Esophagus muscularis mucosa (tissue), 4 donors: ENCODE measurements at regions not wholly inside any gene's neighbourhood (a gene's known extent, or its start where the extent isn't known, plus 50 kb on each side); places are given as distances from the start of the nearest gene placed in this dataset.
"Not testable (repeated sequence)": the region's sequence is repeated elsewhere in the genome, so short reads cannot be mapped to it uniquely, and the experiment has no call there.

ENCODE experiments used
- DNase-seq: peaks from one replicate; pipeline ENCODE4 v3.0.0-alpha.2; 2017; ENCODE audit errors: extremely low spot score
- H3K27ac ChIP-seq, 4 donors: fragments of 200-600 bp; sonication (generic); replicated peaks in 1 of 4; 1 replicate in 3 of 4; 2 replicates in 1 of 4; pipeline ENCODE4 v1.5.1; 2016 to 2019; ENCODE audit warnings: mild to moderate bottlenecking in 1 of 4
- H3K27me3 ChIP-seq, 4 donors: fragments of 200-600 bp; sonication (generic); one replicate each; pipeline versions ENCODE4 v1.5.1 to v1.6.0; 2016 to 2019
- H3K36me3 ChIP-seq, 4 donors: fragments of 200-600 bp; sonication (generic); one replicate each; pipeline ENCODE4 v1.5.1; 2016 to 2019
- H3K4me1 ChIP-seq, 4 donors: fragments of 200-600 bp; sonication (generic); one replicate each; pipeline ENCODE4 v1.5.1; 2016 to 2019
- H3K4me3 ChIP-seq, 4 donors: fragments of 200-600 bp; sonication (generic); 1 replicate in 2 of 4; 2 replicates in 2 of 4; pipeline ENCODE4 v1.5.1; 2016 to 2019; ENCODE audit warnings: mild to moderate bottlenecking in 4 of 4, moderate library complexity in 1 of 4
- H3K9me3 ChIP-seq, 4 donors: fragments of 200-600 bp; sonication (generic); 1 replicate in 3 of 4; 2 replicates in 1 of 4; pipeline ENCODE4 v1.5.1; 2016 to 2019
- EP300 ChIP-seq: sonication (generic); formaldehyde crosslinking; IDR thresholded peaks from one replicate; pipeline ENCODE4 v1.6.1; 2017; ENCODE audit warnings: antibody characterized with exemption
- POLR2A ChIP-seq: fragments of 450-650 bp; IDR thresholded peaks from one replicate; pipeline ENCODE4 v1.6.1; 2017; ENCODE audit warnings: antibody characterized with exemption, moderate library complexity, mild to moderate bottlenecking, low read depth
- POLR2AphosphoS5 ChIP-seq, 2 donors: sonication (generic); formaldehyde crosslinking; IDR thresholded peaks; one replicate each; pipeline ENCODE4 v1.6.1; 2017; ENCODE audit warnings: antibody characterized with exemption in 2 of 2
- WGBS: methylation state at CpG from one replicate; pipeline ENCODE4 v1.1.5; 2018; 5-methylcytosine and 5-hydroxymethylcytosine counted together
- intact Hi-C: fragments of 100-400 bp; cut with DNase I; formaldehyde crosslinking; loops from one replicate; pipeline ENCODE4 v1.15.1; 2023
- TF ChIP-seq, protein P1 (sequence below), 3 experiments: fragments of 200-600 bp in 2 of 3; fragments of 450-650 bp in 1 of 3; sonication (generic) in 2 of 3; IDR thresholded peaks; one replicate each; pipeline ENCODE4 v1.5.1; 2017 to 2019; ENCODE audit warnings: antibody characterized with exemption in 3 of 3, mild to moderate bottlenecking in 2 of 3, moderate library complexity in 1 of 3

- TF ChIP-seq POLR2A, result no peak
- no peak for TF ChIP-seq POLR2AphosphoS5 (IDR thresholded peaks at IDR 0.05)
- TF ChIP-seq, protein P1, sequence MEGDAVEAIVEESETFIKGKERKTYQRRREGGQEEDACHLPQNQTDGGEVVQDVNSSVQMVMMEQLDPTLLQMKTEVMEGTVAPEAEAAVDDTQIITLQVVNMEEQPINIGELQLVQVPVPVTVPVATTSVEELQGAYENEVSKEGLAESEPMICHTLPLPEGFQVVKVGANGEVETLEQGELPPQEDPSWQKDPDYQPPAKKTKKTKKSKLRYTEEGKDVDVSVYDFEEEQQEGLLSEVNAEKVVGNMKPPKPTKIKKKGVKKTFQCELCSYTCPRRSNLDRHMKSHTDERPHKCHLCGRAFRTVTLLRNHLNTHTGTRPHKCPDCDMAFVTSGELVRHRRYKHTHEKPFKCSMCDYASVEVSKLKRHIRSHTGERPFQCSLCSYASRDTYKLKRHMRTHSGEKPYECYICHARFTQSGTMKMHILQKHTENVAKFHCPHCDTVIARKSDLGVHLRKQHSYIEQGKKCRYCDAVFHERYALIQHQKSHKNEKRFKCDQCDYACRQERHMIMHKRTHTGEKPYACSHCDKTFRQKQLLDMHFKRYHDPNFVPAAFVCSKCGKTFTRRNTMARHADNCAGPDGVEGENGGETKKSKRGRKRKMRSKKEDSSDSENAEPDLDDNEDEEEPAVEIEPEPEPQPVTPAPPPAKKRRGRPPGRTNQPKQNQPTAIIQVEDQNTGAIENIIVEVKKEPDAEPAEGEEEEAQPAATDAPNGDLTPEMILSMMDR (IDR thresholded peaks at IDR 0.05), result no peak
- TF ChIP-seq EP300, result no peak
Measured at GRCh38 chr12:131340616-131341210, 370.2 kb upstream of the SFSWAP start.

DNA sequence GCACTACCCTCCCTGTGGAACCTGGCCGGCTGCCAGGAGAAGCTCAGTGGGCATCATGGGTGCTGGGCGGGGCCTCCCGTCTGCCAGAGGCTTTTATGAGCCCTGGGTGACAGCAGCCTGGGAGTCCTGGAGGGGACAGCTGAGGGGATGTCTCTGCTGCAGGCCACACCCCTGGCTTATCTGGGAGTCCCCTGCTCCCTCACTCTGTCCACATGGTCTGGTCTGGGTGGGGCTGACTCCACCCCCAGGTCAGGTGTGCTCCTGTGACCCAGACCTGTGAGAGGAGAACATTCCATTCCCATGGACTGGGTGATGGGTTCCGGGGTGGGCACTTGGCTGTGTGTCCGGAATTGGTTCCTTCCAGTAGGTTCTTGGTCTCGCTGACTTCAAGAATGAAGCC is 369.3 kb upstream of the SFSWAP start:
- intact Hi-C loops, H3K9me3 ChIP-seq, H3K4me1 ChIP-seq, H3K36me3 ChIP-seq, H3K27ac ChIP-seq, H3K4me3 ChIP-seq: not testable (repeated sequence)
- no CpG with 5 or more reads among the region's 6 CpGs for WGBS
- H3K27me3 ChIP-seq, result peaks cover 0 to 16% (median 0%) of the 10 kb centered on the region in 4 donors
- peak; percentile 37 for DNase-seq

More at GRCh38 chr12:131340616-131341210, 370.2 kb upstream of the SFSWAP start:
- intact Hi-C loops, result no loop called here
- H3K4me1 ChIP-seq, result no peaks in the 10 kb centered on the region
- no peak overlapping the region for H3K27ac ChIP-seq
- peak; percentile 80 for DNase-seq
- H3K4me3 ChIP-seq, result no peak overlapping the region
- peaks cover 0 to 8% (median 0%) of the 10 kb centered on the region in 4 donors for H3K27me3 ChIP-seq
- H3K36me3 ChIP-seq, result no peaks in the 10 kb centered on the region
- H3K9me3 ChIP-seq, result no peaks in the 10 kb centered on the region
- 84% methylated on average over 11 of the region's 13 CpGs for WGBS

DNA sequence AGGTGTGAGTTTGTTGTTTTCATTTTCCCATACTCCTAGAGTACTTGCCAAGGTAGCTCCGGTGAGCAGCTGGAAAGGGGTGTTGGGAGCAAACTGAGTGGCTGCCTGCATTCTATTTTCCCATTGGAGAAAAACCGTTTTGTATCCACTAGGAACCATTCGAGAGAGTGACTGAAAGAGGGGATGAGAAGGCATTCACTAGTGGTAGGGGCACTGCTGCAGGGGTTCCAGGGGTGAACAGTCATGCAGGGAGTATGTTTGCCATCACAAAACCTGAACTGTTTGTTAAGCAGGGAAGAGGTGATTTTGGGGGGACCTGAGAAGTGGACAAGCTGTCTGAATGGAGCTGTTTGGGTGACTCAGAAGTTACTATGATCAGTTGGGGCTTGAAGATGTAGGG is 367.5 kb upstream of the SFSWAP start:
- H3K27ac ChIP-seq, H3K4me1 ChIP-seq, H3K4me3 ChIP-seq, H3K36me3 ChIP-seq, intact Hi-C loops, H3K9me3 ChIP-seq: not testable (repeated sequence)
- peak; percentile 62 for DNase-seq
- whole genome bisulfite sequencing, result 93% methylated on average over 3 of the region's 3 CpGs
- peaks cover 0 to 30% (median 0%) of the 10 kb centered on the region in 4 donors for H3K27me3 ChIP-seq

DNA sequence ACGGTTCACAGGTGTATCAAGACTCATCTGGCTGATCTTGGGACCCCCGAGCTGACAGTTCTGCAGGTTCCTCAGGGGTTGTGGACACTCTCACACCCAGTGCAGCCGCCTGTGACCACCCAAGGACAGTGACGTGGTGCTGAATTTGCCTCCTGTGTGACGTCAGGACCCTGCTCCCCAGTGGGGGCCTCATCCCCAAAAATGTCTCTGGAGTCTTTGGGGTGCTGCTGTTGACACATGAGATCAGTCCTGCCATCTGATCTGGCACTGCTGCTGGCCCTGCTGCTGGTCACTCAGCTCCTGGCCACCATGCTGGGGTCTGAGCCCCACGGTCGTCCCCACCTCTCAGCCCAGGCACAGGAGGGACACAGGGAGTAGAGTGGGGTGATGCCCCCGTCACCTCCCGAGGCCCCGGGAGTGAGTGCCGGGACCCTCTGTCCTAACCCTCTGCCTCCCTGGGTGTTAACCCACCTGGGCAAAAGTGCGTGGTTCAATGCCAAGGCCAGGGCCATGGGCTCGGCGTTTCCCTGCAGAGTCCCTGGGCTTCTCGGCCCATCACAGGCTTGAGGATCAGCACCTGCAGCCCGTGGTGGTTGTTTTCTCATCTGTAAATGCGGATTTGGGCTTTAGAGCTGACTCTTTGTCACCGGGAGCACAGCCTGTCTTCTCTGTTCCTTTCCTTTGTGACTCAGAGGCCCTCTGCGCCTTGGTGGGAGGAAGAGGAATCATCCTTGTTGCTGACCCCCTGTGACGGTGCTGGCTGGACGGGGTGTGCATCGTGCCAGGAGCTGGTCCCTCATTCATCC is 366.0 kb upstream of the SFSWAP start:
- H3K4me1 ChIP-seq, H3K9me3 ChIP-seq, intact Hi-C loops, H3K36me3 ChIP-seq, H3K4me3 ChIP-seq, H3K27ac ChIP-seq: not testable (repeated sequence)
- peaks cover 0 to 38% (median 0%) of the 10 kb centered on the region in 4 donors for H3K27me3 ChIP-seq
- DNase-seq, result peak; percentile 90
- 67% methylated on average over 14 of the region's 22 CpGs for WGBS

DNA sequence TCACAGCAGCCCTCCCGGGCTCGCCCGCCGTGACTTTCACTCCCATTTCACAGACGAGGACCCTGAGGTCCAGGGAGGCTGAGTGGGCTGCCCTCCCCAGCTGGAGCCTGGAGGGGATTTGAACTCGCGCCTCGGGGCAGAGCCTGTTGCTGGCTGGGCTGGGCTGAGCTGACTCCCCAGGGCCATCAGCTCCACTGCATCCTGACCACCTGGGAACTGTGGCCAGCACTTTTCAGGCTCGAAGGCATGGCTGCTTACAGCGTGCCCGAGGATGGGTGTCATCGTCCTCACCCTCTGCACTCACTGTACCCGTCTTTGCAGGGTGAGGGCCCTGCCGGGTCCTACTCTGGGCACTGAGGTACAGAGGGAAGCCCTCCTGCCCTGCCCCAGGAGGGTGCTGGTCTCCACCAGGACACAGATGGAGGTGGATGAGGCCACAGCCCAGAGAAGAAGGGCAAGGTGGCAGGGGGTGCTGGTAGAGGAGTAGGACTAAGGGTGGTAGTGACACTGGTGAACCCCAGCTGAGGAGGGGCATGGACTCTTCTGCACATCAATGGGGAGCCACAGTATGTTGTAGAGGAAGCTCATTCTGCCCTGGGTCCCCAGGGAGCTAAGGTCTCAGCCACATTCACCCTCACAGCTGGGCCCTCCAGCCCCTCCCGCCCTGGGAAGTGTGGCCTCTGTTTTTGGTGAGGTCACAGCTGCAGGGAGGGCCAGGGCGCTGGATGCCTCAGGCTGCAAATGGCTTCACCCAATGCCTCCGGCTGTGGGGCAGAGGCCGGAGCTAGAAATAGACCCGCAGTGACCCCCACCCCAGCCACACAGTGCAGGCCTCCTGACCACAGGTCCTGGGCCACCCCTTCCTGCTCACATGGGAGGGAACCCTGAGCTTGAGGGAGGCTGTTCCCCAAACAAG is 365.1 kb upstream of the SFSWAP start:
- TF ChIP-seq EP300, result no peak
- Histone ChIP-seq H3K4me3 (no peak overlapping the region), H3K36me3 (no peaks in the 10 kb centered on the region), H3K4me1 (peaks cover 0 to 8% (median 0%) of the 10 kb centered on the region in 4 donors), H3K27me3 (peaks cover 0 to 43% (median 0%) of the 10 kb centered on the region in 4 donors), H3K9me3 (no peaks in the 10 kb centered on the region), H3K27ac (no peak overlapping the region)
- DNase-seq, result no peak
- intact Hi-C loops, result loop anchor here (2.0 kb wide), 1 partner anchor 277 kb away; no protein-coding TSS in a partner anchor
- WGBS, result 83% methylated on average over 10 of the region's 19 CpGs

GRCh38 chr12:131346555-131347344 is 364.1 kb upstream of the SFSWAP start:
- no peaks in the 10 kb centered on the region for H3K9me3 ChIP-seq
- intact Hi-C loops, result loop anchor here (2.0 kb wide), 1 partner anchor 276 kb away; no protein-coding TSS in a partner anchor
- WGBS, result 70% methylated on average over 11 of the region's 17 CpGs

More at GRCh38 chr12:131346555-131347344, 364.1 kb upstream of the SFSWAP start:
- H3K4me1 ChIP-seq, result peaks cover 0 to 8% (median 0%) of the 10 kb centered on the region in 4 donors
- no peak overlapping the region for H3K4me3 ChIP-seq
- H3K36me3 ChIP-seq, result no peaks in the 10 kb centered on the region
- no peak for DNase-seq
- no peak overlapping the region for H3K27ac ChIP-seq
- H3K27me3 ChIP-seq, result peaks cover 0 to 50% (median 0%) of the 10 kb centered on the region in 4 donors
- TF ChIP-seq EP300 (no peak), POLR2A (no peak), POLR2AphosphoS5 (IDR thresholded peaks at IDR 0.05) (no peak)
- TF ChIP-seq, protein P1 (IDR thresholded peaks at IDR 0.05), result no peak
